ENCODE measurements at regions not wholly inside any gene's neighbourhood (a gene's known extent, or its start where the extent isn't known, plus 50 kb on each side); places are given as distances from the start of the nearest gene placed in this dataset.
"Not testable (repeated sequence)": the region's sequence is repeated elsewhere in the genome, so short reads cannot be mapped to it uniquely, and the experiment has no call there.

DNA sequence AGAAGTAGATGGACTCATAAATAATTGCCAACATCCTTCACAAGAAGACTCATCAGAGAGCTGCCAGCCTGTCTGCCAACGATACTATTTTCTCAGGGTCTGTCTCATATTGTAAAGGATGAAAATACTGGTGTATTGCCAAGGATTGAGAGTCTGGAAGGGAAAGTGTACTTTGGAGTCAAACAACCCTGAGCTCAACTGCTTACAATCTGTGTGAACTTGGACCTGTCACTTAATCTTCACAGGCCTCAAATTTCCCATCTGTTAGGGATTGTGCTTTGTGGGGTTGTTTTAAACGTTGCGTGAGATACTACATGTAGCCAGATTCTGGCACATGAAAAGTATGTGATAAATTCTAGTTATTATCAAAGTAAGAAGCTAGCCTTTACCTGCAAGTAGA lies 169.1 kb downstream of the LHFPL1 start:
- Histone ChIP-seq H3K27ac (replicated peaks in 1 of 4) (no peak overlapping the region), H3K4me3 (no peak overlapping the region), H3K4me1 (no peaks in the 10 kb centered on the region), H3K36me3 (no peaks in the 10 kb centered on the region), H3K27me3 (no peaks in the 10 kb centered on the region), H3K9me3 (peaks cover 0 to 16% (median 0%) of the 10 kb centered on the region in 4 donors)
- TF ChIP-seq POLR2AphosphoS5 (IDR thresholded peaks at IDR 0.05) = no peak
- TF ChIP-seq EP300 (IDR thresholded peaks at IDR 0.05) = no peak
- TF ChIP-seq POLR2A (IDR thresholded peaks at IDR 0.05; ENCODE audit: low read depth) = no peak
- TF ChIP-seq, protein P1, sequence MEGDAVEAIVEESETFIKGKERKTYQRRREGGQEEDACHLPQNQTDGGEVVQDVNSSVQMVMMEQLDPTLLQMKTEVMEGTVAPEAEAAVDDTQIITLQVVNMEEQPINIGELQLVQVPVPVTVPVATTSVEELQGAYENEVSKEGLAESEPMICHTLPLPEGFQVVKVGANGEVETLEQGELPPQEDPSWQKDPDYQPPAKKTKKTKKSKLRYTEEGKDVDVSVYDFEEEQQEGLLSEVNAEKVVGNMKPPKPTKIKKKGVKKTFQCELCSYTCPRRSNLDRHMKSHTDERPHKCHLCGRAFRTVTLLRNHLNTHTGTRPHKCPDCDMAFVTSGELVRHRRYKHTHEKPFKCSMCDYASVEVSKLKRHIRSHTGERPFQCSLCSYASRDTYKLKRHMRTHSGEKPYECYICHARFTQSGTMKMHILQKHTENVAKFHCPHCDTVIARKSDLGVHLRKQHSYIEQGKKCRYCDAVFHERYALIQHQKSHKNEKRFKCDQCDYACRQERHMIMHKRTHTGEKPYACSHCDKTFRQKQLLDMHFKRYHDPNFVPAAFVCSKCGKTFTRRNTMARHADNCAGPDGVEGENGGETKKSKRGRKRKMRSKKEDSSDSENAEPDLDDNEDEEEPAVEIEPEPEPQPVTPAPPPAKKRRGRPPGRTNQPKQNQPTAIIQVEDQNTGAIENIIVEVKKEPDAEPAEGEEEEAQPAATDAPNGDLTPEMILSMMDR (IDR thresholded peaks at IDR 0.05) = no peak
- DNase-seq (ENCODE audit: extremely low spot score) = no peak
- 53% methylated on average over 3 of the region's 3 CpGs for WGBS
- intact Hi-C loops (cut with DNase I) = no loop called here

DNA sequence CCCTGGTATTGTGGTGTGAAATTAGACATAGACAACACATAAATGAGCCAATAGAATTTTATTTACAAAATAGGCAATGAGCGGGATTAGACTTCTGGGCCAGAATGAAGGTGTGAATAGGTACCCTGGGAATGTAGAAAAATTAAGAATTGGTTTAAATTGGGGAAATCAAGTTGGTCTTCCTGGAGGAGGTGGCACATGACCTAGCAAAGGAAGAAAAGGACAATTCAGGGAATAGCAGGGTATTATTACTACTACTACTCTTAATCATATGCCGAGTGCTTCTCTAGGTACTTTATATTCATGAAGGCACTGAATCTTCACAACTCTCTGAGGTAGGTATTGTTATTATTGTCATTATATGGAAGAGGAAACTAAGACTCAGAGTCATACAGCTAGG lies 202.1 kb downstream of the LHFPL1 start:
- H3K27ac ChIP-seq (replicated peaks in 1 of 4) = no peak overlapping the region
- 89% methylated on average over 2 of the region's 2 CpGs for WGBS
- DNase-seq (ENCODE audit: extremely low spot score) = no peak
- H3K9me3 ChIP-seq = peaks cover 0 to 10% (median 0%) of the 10 kb centered on the region in 4 donors
- H3K27me3 ChIP-seq = no peaks in the 10 kb centered on the region
- H3K4me1 ChIP-seq = no peaks in the 10 kb centered on the region
- no peak overlapping the region for H3K4me3 ChIP-seq
- intact Hi-C loops (cut with DNase I) = no loop called here
- no peaks in the 10 kb centered on the region for H3K36me3 ChIP-seq
- TF ChIP-seq, protein P1 (IDR thresholded peaks at IDR 0.05) = no peak
- TF ChIP-seq EP300 (IDR thresholded peaks at IDR 0.05) (no peak), POLR2AphosphoS5 (IDR thresholded peaks at IDR 0.05) (no peak), POLR2A (IDR thresholded peaks at IDR 0.05; ENCODE audit: low read depth) (no peak)

- Histone ChIP-seq H3K27me3 (no peaks in the 10 kb centered on the region), H3K4me3 (no peak overlapping the region), H3K9me3 (no peaks in the 10 kb centered on the region), H3K36me3 (no peaks in the 10 kb centered on the region), H3K4me1 (no peaks in the 10 kb centered on the region), H3K27ac (replicated peaks in 1 of 4) (no peak overlapping the region)
- TF ChIP-seq POLR2A (IDR thresholded peaks at IDR 0.05; ENCODE audit: low read depth) (no peak), EP300 (IDR thresholded peaks at IDR 0.05) (no peak), POLR2AphosphoS5 (IDR thresholded peaks at IDR 0.05) (no peak)
- TF ChIP-seq, protein P1 (IDR thresholded peaks at IDR 0.05) = no peak
- intact Hi-C loops (cut with DNase I) = no loop called here
- 58% methylated on average over 3 of the region's 3 CpGs for WGBS
- DNase-seq (ENCODE audit: extremely low spot score) = no peak
Observed at GRCh38 chrX:112473654-112474053, 206.1 kb downstream of the LHFPL1 start.

DNA sequence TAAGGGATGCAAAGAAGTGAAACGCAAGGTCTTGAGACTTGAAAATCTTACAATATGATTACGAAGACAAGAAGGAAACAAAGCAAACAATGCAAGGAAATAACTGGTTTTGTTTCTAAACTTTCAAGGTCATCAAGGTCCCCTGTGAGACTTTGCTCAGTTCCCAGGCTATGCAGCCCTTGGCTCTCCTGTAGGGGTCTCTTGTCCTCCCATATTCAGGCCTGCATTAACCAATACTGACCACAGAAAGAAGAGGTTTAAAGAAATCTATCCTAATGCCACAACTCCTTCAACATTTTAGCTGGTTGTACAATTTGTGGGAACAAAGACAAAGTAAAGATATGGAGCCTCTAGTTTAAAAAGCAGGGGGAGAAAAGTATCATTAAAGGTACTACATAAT lies 209.2 kb downstream of the LHFPL1 start:
- no peaks in the 10 kb centered on the region for H3K9me3 ChIP-seq
- DNase-seq (ENCODE audit: extremely low spot score) = no peak
- WGBS = 58% methylated on average over 2 of the region's 2 CpGs
- no peak for TF ChIP-seq POLR2AphosphoS5 (IDR thresholded peaks at IDR 0.05)
- TF ChIP-seq, protein P1 (IDR thresholded peaks at IDR 0.05) = no peak
- TF ChIP-seq EP300 (IDR thresholded peaks at IDR 0.05) = no peak
- TF ChIP-seq POLR2A (IDR thresholded peaks at IDR 0.05; ENCODE audit: low read depth) = no peak
- no peaks in the 10 kb centered on the region for H3K36me3 ChIP-seq
- no peak overlapping the region for H3K27ac ChIP-seq (replicated peaks in 1 of 4)
- no peaks in the 10 kb centered on the region for H3K4me1 ChIP-seq
- intact Hi-C loops (cut with DNase I) = no loop called here
- H3K27me3 ChIP-seq = no peaks in the 10 kb centered on the region
- no peak overlapping the region for H3K4me3 ChIP-seq

DNA sequence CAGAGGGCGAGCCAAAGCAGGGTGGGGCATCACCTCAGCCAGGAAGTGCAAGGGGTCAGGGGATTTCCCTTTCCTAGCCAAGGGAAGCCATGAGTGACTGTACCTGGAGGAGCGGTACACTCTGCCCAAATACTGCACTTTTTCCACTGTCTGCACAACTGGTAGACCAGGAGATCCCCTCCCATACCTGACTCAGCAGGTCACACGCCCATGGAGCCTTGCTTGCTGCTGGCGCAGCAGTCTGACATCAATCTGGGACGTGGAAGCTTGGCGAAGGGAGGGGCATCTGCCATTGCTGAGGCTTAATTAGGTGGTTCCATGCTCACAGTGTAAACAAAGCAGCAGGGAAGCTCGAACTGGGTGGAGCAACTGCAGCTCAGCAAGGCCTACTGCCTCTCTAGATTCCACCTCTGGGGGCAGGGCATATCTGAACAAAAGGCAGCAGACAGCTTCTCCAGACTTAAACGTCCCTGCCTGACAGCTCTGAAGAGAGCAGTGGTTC lies 217.7 kb downstream of the LHFPL1 start:
- H3K27me3 ChIP-seq; DNase-seq (ENCODE audit: extremely low spot score); H3K27ac ChIP-seq (replicated peaks in 1 of 4); H3K4me1 ChIP-seq; H3K4me3 ChIP-seq; H3K36me3 ChIP-seq; H3K9me3 ChIP-seq; intact Hi-C loops (cut with DNase I): not testable (repeated sequence)
- WGBS = 56% methylated on average over 8 of the region's 8 CpGs

All from esophagus muscularis mucosa (tissue), 4 donors.